C4-2B (cell line): ENCODE measurements at regions not wholly inside any gene's neighbourhood (a gene's known extent, or its start where the extent isn't known, plus 50 kb on each side); places are given as distances from the start of the nearest gene placed in this dataset.

Experiments
- H3K27ac ChIP-seq: fragments of 450-650 bp; 2 replicates; pipeline ENCODE4 v1.5.1; 2017
- ZFX ChIP-seq: fragments of 450-650 bp; IDR thresholded peaks from 2 replicates; pipeline ENCODE4 v1.6.1; 2017
- TF ChIP-seq, protein P1 (sequence below): fragments of 450-650 bp; conservative IDR thresholded peaks from 2 replicates; pipeline ENCODE4 v1.5.1; 2017; ENCODE audit warnings: mild to moderate bottlenecking

DNA sequence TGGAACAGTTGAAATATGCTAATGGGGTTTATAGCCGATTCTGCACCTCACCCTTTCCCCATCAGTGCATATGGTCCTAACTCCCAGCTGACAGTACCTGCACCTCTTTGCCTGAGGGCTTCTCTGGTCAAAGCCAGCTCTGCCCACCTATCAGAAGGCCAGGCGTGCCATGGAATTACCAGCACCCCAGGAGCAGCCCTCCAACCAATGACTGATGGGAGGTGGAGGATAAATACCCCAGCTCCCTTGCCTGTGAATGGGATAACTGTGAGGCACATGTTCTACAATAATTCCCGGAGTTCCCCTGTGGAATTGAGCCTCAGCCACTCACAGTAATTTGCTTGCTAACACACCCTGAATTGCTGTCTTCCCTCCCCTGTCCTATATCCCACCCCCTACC lies 572.0 kb downstream of the BCOR start:
- TF ChIP-seq ZFX: no peak
- TF ChIP-seq, protein P1, sequence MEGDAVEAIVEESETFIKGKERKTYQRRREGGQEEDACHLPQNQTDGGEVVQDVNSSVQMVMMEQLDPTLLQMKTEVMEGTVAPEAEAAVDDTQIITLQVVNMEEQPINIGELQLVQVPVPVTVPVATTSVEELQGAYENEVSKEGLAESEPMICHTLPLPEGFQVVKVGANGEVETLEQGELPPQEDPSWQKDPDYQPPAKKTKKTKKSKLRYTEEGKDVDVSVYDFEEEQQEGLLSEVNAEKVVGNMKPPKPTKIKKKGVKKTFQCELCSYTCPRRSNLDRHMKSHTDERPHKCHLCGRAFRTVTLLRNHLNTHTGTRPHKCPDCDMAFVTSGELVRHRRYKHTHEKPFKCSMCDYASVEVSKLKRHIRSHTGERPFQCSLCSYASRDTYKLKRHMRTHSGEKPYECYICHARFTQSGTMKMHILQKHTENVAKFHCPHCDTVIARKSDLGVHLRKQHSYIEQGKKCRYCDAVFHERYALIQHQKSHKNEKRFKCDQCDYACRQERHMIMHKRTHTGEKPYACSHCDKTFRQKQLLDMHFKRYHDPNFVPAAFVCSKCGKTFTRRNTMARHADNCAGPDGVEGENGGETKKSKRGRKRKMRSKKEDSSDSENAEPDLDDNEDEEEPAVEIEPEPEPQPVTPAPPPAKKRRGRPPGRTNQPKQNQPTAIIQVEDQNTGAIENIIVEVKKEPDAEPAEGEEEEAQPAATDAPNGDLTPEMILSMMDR: no peak
- no peak overlapping the region for H3K27ac ChIP-seq

DNA sequence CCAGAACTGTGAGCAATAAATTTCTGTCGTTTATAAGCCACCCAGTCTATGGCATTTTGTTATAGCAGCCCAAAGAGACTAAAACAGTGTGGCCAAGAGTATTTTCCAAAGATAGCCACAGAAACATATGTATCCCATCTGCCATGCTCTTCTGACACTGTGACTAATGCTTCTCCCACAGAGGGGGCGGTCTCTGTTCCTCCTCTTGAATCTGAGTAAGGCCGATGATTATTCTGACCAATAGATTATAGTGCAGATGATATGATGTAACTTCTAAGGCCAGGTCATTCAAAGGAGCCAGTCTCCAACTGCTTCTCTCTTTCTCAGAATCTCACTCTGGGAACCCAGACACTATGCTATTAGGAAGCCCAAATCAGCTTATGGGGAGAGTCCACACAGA lies 570.7 kb downstream of the BCOR start:
- H3K27ac ChIP-seq: no peak overlapping the region

DNA sequence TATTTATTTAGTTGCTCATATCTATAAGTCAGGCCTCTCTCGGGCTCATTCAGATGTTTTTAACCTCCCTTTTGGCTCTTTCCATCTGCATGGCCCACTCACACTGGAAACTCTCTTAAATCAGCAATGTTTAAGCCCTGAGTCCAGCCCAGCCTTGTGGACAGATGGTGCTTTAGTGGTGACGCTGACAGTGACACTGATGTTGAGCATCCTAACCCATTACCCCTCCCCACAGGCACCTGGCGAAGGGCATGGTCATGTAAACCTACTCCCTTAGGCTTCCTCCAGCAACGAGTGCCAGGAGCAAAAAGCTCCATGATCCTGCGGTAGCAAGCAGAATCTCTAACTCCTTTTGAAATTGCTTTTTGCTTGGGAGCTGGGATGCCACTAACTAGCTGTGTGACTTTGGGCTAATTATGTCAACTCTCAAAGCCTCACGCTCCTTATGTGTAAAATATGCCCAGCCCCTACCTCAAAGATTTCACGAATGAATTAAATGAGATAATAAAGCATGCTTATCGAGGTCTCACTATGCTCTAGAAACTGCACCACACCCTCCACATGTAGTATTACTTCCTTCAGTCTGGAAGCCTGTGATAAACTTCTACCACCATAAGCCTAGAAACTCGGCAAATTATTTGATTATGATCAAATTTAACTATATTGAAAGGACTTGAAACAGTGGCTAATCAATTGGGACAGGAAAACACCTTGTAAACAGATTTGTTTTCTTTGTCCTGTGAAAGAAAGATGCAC lies 569.4 kb downstream of the BCOR start:
- no peak for TF ChIP-seq ZFX
- TF ChIP-seq, protein P1: no peak

More for the DNA sequence above, 570.7 kb downstream of the BCOR start:
- no peak for TF ChIP-seq ZFX
- TF ChIP-seq, protein P1: no peak

DNA sequence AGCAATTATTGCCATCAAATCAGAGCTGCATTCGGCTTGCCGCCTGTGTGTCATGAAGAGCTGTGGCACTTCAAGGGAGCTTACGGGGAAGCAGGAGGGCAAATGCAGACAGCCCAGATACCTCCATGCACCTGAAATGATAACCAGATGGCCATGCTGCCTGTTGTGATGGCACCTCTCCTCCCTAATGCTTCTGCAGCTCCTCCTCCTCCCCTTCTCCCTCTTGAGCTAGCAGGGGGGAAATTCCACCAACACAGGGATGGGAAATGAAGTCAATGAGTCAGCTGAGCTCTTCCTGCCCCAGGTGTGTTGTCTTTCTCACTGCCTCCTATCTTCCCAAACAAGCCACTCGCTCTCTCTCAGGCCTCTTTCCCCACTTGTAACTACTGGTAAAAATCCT lies 565.0 kb downstream of the BCOR start:
- TF ChIP-seq, protein P1: no peak
- no peak for TF ChIP-seq ZFX
- no peak overlapping the region for H3K27ac ChIP-seq

More for the DNA sequence above, 569.4 kb downstream of the BCOR start:
- no peak overlapping the region for H3K27ac ChIP-seq

DNA sequence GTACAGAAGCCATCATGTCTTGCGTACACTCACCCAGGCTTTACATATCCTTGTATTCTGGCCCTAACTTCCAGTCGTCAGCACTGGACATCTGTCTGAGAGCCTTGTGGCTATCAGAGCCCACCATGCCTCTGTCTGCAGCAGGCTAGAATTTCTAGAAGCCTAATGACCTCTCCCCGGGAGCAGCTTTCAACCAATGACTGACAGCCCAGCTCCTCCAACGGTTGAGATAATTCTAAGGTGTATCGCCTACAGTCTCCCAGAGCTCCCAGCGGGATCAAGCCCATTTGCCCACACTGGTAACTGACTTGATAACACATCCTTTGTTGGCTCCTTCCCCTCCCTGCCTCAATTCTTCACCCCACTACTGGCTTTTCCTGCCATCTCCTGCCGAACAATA lies 562.8 kb downstream of the BCOR start:
- H3K27ac ChIP-seq: no peak overlapping the region
- TF ChIP-seq ZFX: no peak
- TF ChIP-seq, protein P1: no peak

DNA sequence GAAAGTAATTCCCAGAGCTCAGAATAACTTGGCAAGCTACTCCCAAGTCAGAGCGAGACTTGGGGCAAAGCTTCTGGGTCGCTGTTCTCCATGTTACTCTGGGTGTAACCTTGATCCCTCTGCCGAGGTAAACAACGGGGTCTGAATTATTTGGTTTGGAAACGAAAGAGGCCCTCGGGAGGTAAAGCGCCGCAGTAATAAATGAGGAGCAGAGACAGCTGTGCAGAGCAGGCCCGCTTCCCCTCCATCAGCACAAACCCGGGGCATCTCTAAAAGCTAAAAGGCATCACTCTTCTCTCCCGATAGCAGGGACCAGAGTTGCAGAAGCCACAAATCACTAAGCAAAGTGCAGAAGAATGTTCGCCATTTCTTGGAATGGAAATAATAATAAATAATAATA lies 561.5 kb downstream of the BCOR start:
- no peak overlapping the region for H3K27ac ChIP-seq
- TF ChIP-seq, protein P1: no peak

DNA sequence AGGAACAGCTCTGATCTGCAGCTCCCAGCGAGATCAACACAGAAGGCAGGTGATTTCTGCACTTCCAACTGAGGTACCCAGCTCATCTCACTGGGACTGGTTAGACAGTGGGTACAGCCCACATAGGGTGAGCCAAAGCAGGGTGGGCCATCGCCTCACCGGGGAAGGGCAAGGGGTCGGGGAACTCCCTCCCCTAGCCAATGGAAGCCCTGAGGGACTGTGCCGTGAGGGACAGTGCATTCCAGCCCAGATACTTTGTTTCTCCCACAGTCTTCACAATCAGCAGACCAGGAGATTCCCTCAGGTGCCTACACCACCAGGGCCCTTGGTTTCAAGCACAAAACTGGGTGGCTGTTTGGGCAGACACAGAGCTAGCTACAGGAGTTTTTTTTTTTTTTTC lies 555.9 kb downstream of the BCOR start:
- H3K27ac ChIP-seq: no peak overlapping the region
- no peak for TF ChIP-seq ZFX
- TF ChIP-seq, protein P1: no peak
